ENCODE measurements at regions not wholly inside any gene's neighbourhood (a gene's known extent, or its start where the extent isn't known, plus 50 kb on each side); places are given as distances from the start of the nearest gene placed in this dataset.

GRCh38 chr13:44141725-44142539 lies 231.7 kb upstream of the SERP2 start (continued):
- TF ChIP-seq NFE2 (CRISPR knock-in tag; IDR thresholded peaks at IDR 0.05) (no peak), NR2C2 (CRISPR knock-in tag; IDR thresholded peaks at IDR 0.05; ENCODE audit: borderline replicate concordance) (peak; percentile 77), PLRG1 (conservative IDR thresholded peaks at IDR 0.05) (no peak), ETV6 (CRISPR knock-in tag; conservative IDR thresholded peaks at IDR 0.05) (0 out of 2 replicates have a peak, but pooled peaks have one; percentile 21), POLR2AphosphoS2 (IDR thresholded peaks at IDR 0.05; ENCODE audit: low read depth, low read length) (no peak), RERE (CRISPR knock-in tag; IDR thresholded peaks at IDR 0.05; ENCODE audit: low read depth) (no peak), ZNF780A (CRISPR knock-in tag; IDR thresholded peaks at IDR 0.05) (no peak), ZNF512 (CRISPR knock-in tag; IDR thresholded peaks at IDR 0.05) (no peak), SP5 (CRISPR knock-in tag; IDR thresholded peaks at IDR 0.05; ENCODE audit: borderline replicate concordance, low read depth) (peak; percentile 99), ZNF564 (CRISPR knock-in tag; IDR thresholded peaks at IDR 0.05) (0 out of 2 replicates have a peak, but pooled peaks have one; percentile 82), MYC (CRISPR knock-in tag; IDR thresholded peaks at IDR 0.05; ENCODE audit: borderline replicate concordance) (peak; percentile 70; the same call in 1 of the 2 replicates), ZNF546 (CRISPR knock-in tag; conservative IDR thresholded peaks at IDR 0.05) (peak; percentile 76; the same call in 1 of the 2 replicates), ZNF737 (CRISPR knock-in tag; IDR thresholded peaks at IDR 0.05; ENCODE audit: borderline replicate concordance) (no peak), ZBTB1 (CRISPR knock-in tag; IDR thresholded peaks at IDR 0.05; ENCODE audit: borderline replicate concordance) (no peak), NFRKB (IDR thresholded peaks at IDR 0.05) (no peak), ZMYM4 (CRISPR knock-in tag; IDR thresholded peaks at IDR 0.05) (peak; percentile 91), IRX3 (CRISPR knock-in tag; IDR thresholded peaks at IDR 0.05; ENCODE audit: borderline replicate concordance, low read depth) (peak; percentile 75; the same call in 1 of the 2 replicates), PCBP1 (IDR thresholded peaks at IDR 0.05; ENCODE audit: borderline replicate concordance, low read depth, low read length) (0 out of 2 replicates have a peak, but pooled peaks have one; percentile 33), NFKB2 (CRISPR knock-in tag; IDR thresholded peaks at IDR 0.05; ENCODE audit: borderline replicate concordance) (peak; percentile 95; the same call in 1 of the 2 replicates), ZFP90 (CRISPR knock-in tag; IDR thresholded peaks at IDR 0.05; ENCODE audit: borderline replicate concordance) (no peak)
